GM12874 (cell line): ENCODE measurements at regions not wholly inside any gene's neighbourhood (a gene's known extent, or its start where the extent isn't known, plus 50 kb on each side); places are given as distances from the start of the nearest gene placed in this dataset.

Experiments
- CTCF ChIP-seq: IDR thresholded peaks from 2 replicates; pipeline ENCODE4 v1.5.1; 2011; ENCODE audit warnings: low read depth, mild to moderate bottlenecking, control low read depth, low read length, moderate library complexity; ENCODE audit not compliant: insufficient read depth

GRCh38 chr11:86176165-86176884 lies 68.2 kb upstream of the EED start:
- no peak for TF ChIP-seq CTCF

- TF ChIP-seq CTCF: no peak
These were observed 68.9 kb upstream of the EED start for GRCh38 chr11:86175626-86176025.

GRCh38 chr11:86175191-86175590 lies 69.4 kb upstream of the EED start:
- no peak for TF ChIP-seq CTCF

GRCh38 chr11:86174101-86175046 lies 70.2 kb upstream of the EED start:
- TF ChIP-seq CTCF: no peak

- no peak for TF ChIP-seq CTCF
These were observed 71.7 kb upstream of the EED start for GRCh38 chr11:86172894-86173293.

- no peak for TF ChIP-seq CTCF
These were observed 72.9 kb upstream of the EED start for GRCh38 chr11:86171627-86172026.

GRCh38 chr11:86167499-86168164 lies 76.9 kb upstream of the EED start:
- TF ChIP-seq CTCF: no peak
